Panc1 (cell line): ENCODE measurements at regions not wholly inside any gene's neighbourhood (a gene's known extent, or its start where the extent isn't known, plus 50 kb on each side); places are given as distances from the start of the nearest gene placed in this dataset.

Source experiments
- ATAC-seq: fragments of 200-7000 bp; cut with Tn5 transposase; 2 replicates; pipeline ENCODE4 v1.9.1; 2020; ENCODE audit warnings: mild to moderate bottlenecking, moderate library complexity
- BruUV-seq: library from RNA; stranded (reverse); fragments of 400-500 nt; replicated peaks from 2 replicates; lab custom pipeline; 2021; lab: Mats Ljungman, UMichigan
- CTCF ChIA-PET: fragments of 300-600 bp; sonication (Branson Sonifier 250); formaldehyde crosslinking; loops from one replicate; lab custom pipeline; 2022; ENCODE audit warnings: antibody characterized with exemption; lab: Charles Lee
- POLR2A ChIA-PET: fragments of 300-600 bp; sonication (Branson Sonifier 250); formaldehyde crosslinking; loops from one replicate; lab custom pipeline; 2022; ENCODE audit warnings: antibody characterized with exemption; lab: Charles Lee
- DNase-seq: peaks from one replicate; pipeline ENCODE4 v3.0.0-alpha.2; 2010; ENCODE audit warnings: low read depth, low spot score
- H3K27ac ChIP-seq: 2 replicates; pipeline ENCODE4 v1.5.1; 2011; ENCODE audit warnings: mild to moderate bottlenecking, low read length, inconsistent platforms
- H3K27me3 ChIP-seq: fragments of 200-500 bp; sonication (Bioruptor generic); 2 replicates; pipeline ENCODE4 v1.6.0; 2014; ENCODE audit warnings: low read length, inconsistent platforms; ENCODE audit not compliant: control insufficient read depth, insufficient read depth
- H3K36me3 ChIP-seq: fragments of 200-500 bp; sonication (Bioruptor generic); 2 replicates; pipeline ENCODE4 v1.5.1; 2014; ENCODE audit warnings: inconsistent platforms, mild to moderate bottlenecking, low read length, moderate library complexity; ENCODE audit not compliant: control insufficient read depth, insufficient read depth
- H3K4me1 ChIP-seq: 2 replicates; pipeline ENCODE4 v1.5.1; 2011; ENCODE audit warnings: inconsistent platforms, mild to moderate bottlenecking, low read length, moderate library complexity; ENCODE audit not compliant: control insufficient read depth, insufficient read depth
- H3K4me3 ChIP-seq, 2 experiments: 2 replicates each; pipeline ENCODE4 v1.5.1; 2011 to 2012; ENCODE audit warnings: low read depth in 2 of 2, low read length in 2 of 2, mild to moderate bottlenecking in 2 of 2, inconsistent platforms in 1 of 2, moderate library complexity in 1 of 2
- H3K9me3 ChIP-seq: fragments of 200-500 bp; sonication (Bioruptor generic); 2 replicates; pipeline ENCODE4 v1.5.1; 2014; ENCODE audit warnings: low read depth, mild to moderate bottlenecking, inconsistent platforms, low read length, moderate library complexity; ENCODE audit not compliant: control insufficient read depth, insufficient read depth
- POLR2AphosphoS5 ChIP-seq: IDR thresholded peaks from 2 replicates; pipeline ENCODE4 v1.6.1; 2012; ENCODE audit warnings: mild to moderate bottlenecking, low read depth, low read length, moderate library complexity
- REST ChIP-seq, 2 experiments: IDR thresholded peaks; 2 replicates each; pipeline ENCODE4 v1.6.1; 2011 to 2012; ENCODE audit warnings: low read depth in 2 of 2, control low read depth in 1 of 2, low read length in 1 of 2, mild to moderate bottlenecking in 1 of 2, moderate library complexity in 1 of 2; ENCODE audit not compliant: insufficient read depth in 1 of 2
- SIN3A ChIP-seq: IDR thresholded peaks from 2 replicates; pipeline ENCODE4 v1.6.1; 2012; ENCODE audit warnings: low read depth, mild to moderate bottlenecking, low read length, moderate library complexity, borderline replicate concordance; ENCODE audit not compliant: insufficient read depth
- TCF7L2 ChIP-seq: IDR thresholded peaks from 2 replicates; pipeline ENCODE4 v1.6.1; 2011; ENCODE audit warnings: mild to moderate bottlenecking, low read depth, low read length, inconsistent platforms
- in situ Hi-C: cut with HindIII; loops from 2 replicates; pipeline ENCODE4 v1.10.0; 2016; ENCODE audit warnings: low sequenced_read_pairs, low pct_unique_long_range_greater_than_20kb
- intact Hi-C: fragments of 100-400 bp; cut with micrococcal nuclease; formaldehyde crosslinking; loops from one replicate; pipeline ENCODE4 v1.10.0; 2022; ENCODE audit not compliant: unreplicated experiment
- TF ChIP-seq, protein P1 (sequence below): fragments of 450-650 bp; IDR thresholded peaks from 2 replicates; pipeline ENCODE4 v1.5.1; 2017; ENCODE audit warnings: mild to moderate bottlenecking

DNA sequence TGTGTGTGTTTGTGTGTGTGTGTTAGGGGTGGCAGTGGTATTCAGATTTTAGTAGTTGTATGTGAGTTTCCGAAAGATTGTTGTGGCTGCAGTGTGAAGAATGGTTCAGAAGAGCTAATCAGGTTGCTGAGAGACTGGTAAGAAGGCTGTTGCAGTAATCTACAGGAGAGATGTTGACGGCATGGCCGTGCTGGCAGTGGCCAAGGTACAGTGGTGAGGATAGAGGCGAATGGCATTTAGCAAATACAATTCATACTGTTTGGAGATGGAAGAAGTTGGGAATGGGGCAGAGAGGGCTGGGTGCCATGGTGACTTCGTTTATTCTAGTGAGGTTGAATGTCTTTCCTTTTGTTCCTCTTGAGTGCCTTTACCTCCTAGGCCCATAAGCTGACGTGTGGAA is 77.5 kb upstream of the SPATA31D4 start:
- no peak overlapping the region for H3K27ac ChIP-seq
- H3K9me3 ChIP-seq = no peaks in the 10 kb centered on the region
- H3K27me3 ChIP-seq = no peaks in the 10 kb centered on the region
- ATAC-seq (no peak), DNase-seq (no peak)
- ChIA-PET CTCF (no interaction called here), POLR2A (no interaction called here)
- H3K4me3 ChIP-seq = no peak overlapping the region
- TF ChIP-seq, protein P1, sequence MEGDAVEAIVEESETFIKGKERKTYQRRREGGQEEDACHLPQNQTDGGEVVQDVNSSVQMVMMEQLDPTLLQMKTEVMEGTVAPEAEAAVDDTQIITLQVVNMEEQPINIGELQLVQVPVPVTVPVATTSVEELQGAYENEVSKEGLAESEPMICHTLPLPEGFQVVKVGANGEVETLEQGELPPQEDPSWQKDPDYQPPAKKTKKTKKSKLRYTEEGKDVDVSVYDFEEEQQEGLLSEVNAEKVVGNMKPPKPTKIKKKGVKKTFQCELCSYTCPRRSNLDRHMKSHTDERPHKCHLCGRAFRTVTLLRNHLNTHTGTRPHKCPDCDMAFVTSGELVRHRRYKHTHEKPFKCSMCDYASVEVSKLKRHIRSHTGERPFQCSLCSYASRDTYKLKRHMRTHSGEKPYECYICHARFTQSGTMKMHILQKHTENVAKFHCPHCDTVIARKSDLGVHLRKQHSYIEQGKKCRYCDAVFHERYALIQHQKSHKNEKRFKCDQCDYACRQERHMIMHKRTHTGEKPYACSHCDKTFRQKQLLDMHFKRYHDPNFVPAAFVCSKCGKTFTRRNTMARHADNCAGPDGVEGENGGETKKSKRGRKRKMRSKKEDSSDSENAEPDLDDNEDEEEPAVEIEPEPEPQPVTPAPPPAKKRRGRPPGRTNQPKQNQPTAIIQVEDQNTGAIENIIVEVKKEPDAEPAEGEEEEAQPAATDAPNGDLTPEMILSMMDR = no peak
- in situ Hi-C loops (no loop called here), intact Hi-C loops (no loop called here)
- no peaks in the 10 kb centered on the region for H3K36me3 ChIP-seq
- BruUV-seq = no TSS peak
- no peaks in the 10 kb centered on the region for H3K4me1 ChIP-seq

GRCh38 chr9:81851340-81851739 is 76.9 kb upstream of the SPATA31D4 start:
- DNase-seq = no peak
- H3K27ac ChIP-seq = no peak overlapping the region
- no peaks in the 10 kb centered on the region for H3K36me3 ChIP-seq
- ATAC-seq = no peak
- ChIA-PET CTCF (interaction anchor here (0.7 kb wide), 1 partner anchor 1337 kb away, joined by 4 read pairs; no protein-coding TSS in a partner anchor), POLR2A (no interaction called here)
- intact Hi-C loops = no loop called here
- TF ChIP-seq, protein P1 = no peak
- no peak for TF ChIP-seq POLR2AphosphoS5
- no peak for TF ChIP-seq REST (IDR thresholded peaks at IDR 0.05; ENCODE audit: insufficient read depth in 1 of 2, low read depth in 2 of 2, low read length in 1 of 2)
- TF ChIP-seq TCF7L2 = no peak
- no peak for TF ChIP-seq SIN3A
- no peaks in the 10 kb centered on the region for H3K9me3 ChIP-seq
- no peaks in the 10 kb centered on the region for H3K27me3 ChIP-seq
- H3K4me3 ChIP-seq = no peak overlapping the region
- BruUV-seq = no TSS peak
- in situ Hi-C loops = no loop called here
- H3K4me1 ChIP-seq = no peaks in the 10 kb centered on the region

GRCh38 chr9:81852820-81853219 is 75.4 kb upstream of the SPATA31D4 start:
- Histone ChIP-seq H3K27ac (no peak overlapping the region), H3K27me3 (no peaks in the 10 kb centered on the region), H3K36me3 (no peaks in the 10 kb centered on the region), H3K4me3 (no peak overlapping the region), H3K9me3 (no peaks in the 10 kb centered on the region), H3K4me1 (no peaks in the 10 kb centered on the region)
- ChIA-PET POLR2A (no interaction called here), CTCF (no interaction called here)
- TF ChIP-seq SIN3A (no peak), TCF7L2 (no peak), REST (IDR thresholded peaks at IDR 0.05; ENCODE audit: insufficient read depth in 1 of 2, low read depth in 2 of 2, low read length in 1 of 2) (no peak), POLR2AphosphoS5 (no peak)
- TF ChIP-seq, protein P1 = no peak
- ATAC-seq (no peak), DNase-seq (no peak)
- in situ Hi-C loops (no loop called here), intact Hi-C loops (no loop called here)
- no TSS peak for BruUV-seq
